Liver (tissue), 7 donors: ENCODE measurements at regions not wholly inside any gene's neighbourhood (a gene's known extent, or its start where the extent isn't known, plus 50 kb on each side); places are given as distances from the start of the nearest gene placed in this dataset.

Experiments used
- DNase-seq: peaks from one replicate; pipeline ENCODE4 v3.0.0-alpha.2; 2017; ENCODE audit warnings: low spot score
- H3K27ac ChIP-seq, 2 donors: one replicate each; pipeline ENCODE4 v1.7.0; 2013; ENCODE audit warnings: inconsistent platforms in 2 of 2, low read length in 2 of 2, control low read depth in 1 of 2, low read depth in 1 of 2, mild to moderate bottlenecking in 1 of 2
- H3K27me3 ChIP-seq, 4 donors: one replicate each; pipeline versions ENCODE4 v1.6.1 to v1.7.0; 2013; ENCODE audit warnings: low read length in 3 of 4, inconsistent platforms in 1 of 4, mild to moderate bottlenecking in 1 of 4, moderate library complexity in 1 of 4; ENCODE audit not compliant: control insufficient read depth in 4 of 4, insufficient read depth in 4 of 4
- H3K36me3 ChIP-seq, 4 donors: one replicate each; pipeline versions ENCODE4 v1.6.1 to v1.7.0; 2013; ENCODE audit warnings: low read length in 3 of 4, mild to moderate bottlenecking in 3 of 4, low read depth in 1 of 4, moderate library complexity in 1 of 4; ENCODE audit not compliant: control insufficient read depth in 4 of 4, insufficient read depth in 3 of 4
- H3K4me1 ChIP-seq, 4 donors: one replicate each; pipeline versions ENCODE4 v1.6.1 to v1.7.0; 2013; ENCODE audit warnings: low read length in 3 of 4, mild to moderate bottlenecking in 3 of 4, moderate library complexity in 1 of 4; ENCODE audit not compliant: control insufficient read depth in 4 of 4, insufficient read depth in 4 of 4
- H3K4me3 ChIP-seq, 3 donors: one replicate each; pipeline versions ENCODE4 v1.6.1 to v1.7.0; 2013; ENCODE audit warnings: low read length in 3 of 3, control low read depth in 1 of 3, low read depth in 1 of 3, mild to moderate bottlenecking in 1 of 3
- H3K9ac ChIP-seq, 2 donors: one replicate each; pipeline ENCODE4 v1.7.0; 2013; ENCODE audit warnings: low read length in 2 of 2, mild to moderate bottlenecking in 2 of 2, moderate library complexity in 2 of 2, control low read depth in 1 of 2, low read depth in 1 of 2
- H3K9me3 ChIP-seq, 4 donors: one replicate each; pipeline versions ENCODE4 v1.6.1 to v1.7.0; 2013; ENCODE audit warnings: low read length in 3 of 4; ENCODE audit not compliant: control insufficient read depth in 4 of 4
- ATF3 ChIP-seq: IDR thresholded peaks from 2 replicates; pipeline ENCODE4 v1.6.1; 2016; ENCODE audit warnings: antibody characterized with exemption
- EGR1 ChIP-seq, 2 donors: IDR thresholded peaks; 2 replicates each; pipeline ENCODE4 v1.6.1; 2016 to 2018; ENCODE audit warnings: antibody characterized with exemption in 2 of 2, low read depth in 2 of 2
- FOXA1 ChIP-seq: IDR thresholded peaks from 2 replicates; pipeline ENCODE4 v1.6.1; 2016; ENCODE audit warnings: antibody characterized with exemption
- FOXA2 ChIP-seq: IDR thresholded peaks from 2 replicates; pipeline ENCODE4 v1.6.1; 2016; ENCODE audit warnings: antibody characterized with exemption
- GABPA ChIP-seq, 2 donors: IDR thresholded peaks in 1 of 2; conservative IDR thresholded peaks in 1 of 2; 2 replicates each; pipeline ENCODE4 v1.6.1; 2016; ENCODE audit warnings: antibody characterized with exemption in 2 of 2, mild to moderate bottlenecking in 1 of 2, moderate library complexity in 1 of 2
- HNF4G ChIP-seq: IDR thresholded peaks from 2 replicates; pipeline ENCODE4 v1.6.1; 2016; ENCODE audit warnings: antibody characterized with exemption
- JUND ChIP-seq, 2 donors: IDR thresholded peaks; 2 replicates each; pipeline ENCODE4 v1.6.1; 2016; ENCODE audit warnings: antibody characterized with exemption in 2 of 2
- MAX ChIP-seq: IDR thresholded peaks from 2 replicates; pipeline ENCODE4 v1.6.1; 2016; ENCODE audit warnings: antibody characterized with exemption
- NR2F2 ChIP-seq: IDR thresholded peaks from 2 replicates; pipeline ENCODE4 v1.6.1; 2016; ENCODE audit warnings: antibody characterized with exemption
- RAD21 ChIP-seq, 2 donors: IDR thresholded peaks; 2 replicates each; pipeline ENCODE4 v1.6.1; 2016; ENCODE audit warnings: antibody characterized with exemption in 2 of 2, mild to moderate bottlenecking in 2 of 2
- REST ChIP-seq: IDR thresholded peaks from 2 replicates; pipeline ENCODE4 v1.6.1; 2016; ENCODE audit warnings: antibody characterized with exemption, mild to moderate bottlenecking
- RXRA ChIP-seq, 2 donors: IDR thresholded peaks; 2 replicates each; pipeline ENCODE4 v1.6.1; 2017 to 2018; ENCODE audit warnings: antibody characterized with exemption in 2 of 2, mild to moderate bottlenecking in 1 of 2
- SP1 ChIP-seq: IDR thresholded peaks from 2 replicates; pipeline ENCODE4 v1.6.1; 2018; ENCODE audit warnings: antibody characterized with exemption, mild to moderate bottlenecking
- TAF1 ChIP-seq: conservative IDR thresholded peaks from 2 replicates; pipeline ENCODE4 v1.6.1; 2016; ENCODE audit warnings: antibody characterized with exemption, mild to moderate bottlenecking
- YY1 ChIP-seq: IDR thresholded peaks from 2 replicates; pipeline ENCODE4 v1.6.1; 2016; ENCODE audit warnings: antibody characterized with exemption, mild to moderate bottlenecking
- ZBTB33 ChIP-seq: IDR thresholded peaks from 2 replicates; pipeline ENCODE4 v1.6.1; 2016; ENCODE audit warnings: antibody characterized with exemption
- WGBS: extraction: QIAGEN DNeasy Blood & Tissue Kit; methylation state at CpG from one replicate; pipeline ENCODE4 v1.1.7; 2013; 5-methylcytosine and 5-hydroxymethylcytosine counted together
- donor health status: healthy.
- donor health status: healthy.
- donor health status: healthy.
- donor health status: healthy.

GRCh38 chr3:10762611-10763247 lies 53.3 kb upstream of the SLC6A11 start:
- TF ChIP-seq TAF1, result no peak
- no peak for TF ChIP-seq SP1
- no peak for TF ChIP-seq REST
- TF ChIP-seq RXRA (IDR thresholded peaks at IDR 0.05), result no peak
- no peak for TF ChIP-seq NR2F2
- TF ChIP-seq HNF4G, result no peak
- TF ChIP-seq GABPA (IDR thresholded peaks at IDR 0.05 in 1 of 2, conservative IDR thresholded peaks at IDR 0.05 in 1 of 2), result no peak
- TF ChIP-seq YY1, result no peak
- no peak for TF ChIP-seq JUND (IDR thresholded peaks at IDR 0.05)
- TF ChIP-seq MAX, result no peak
- no peak for TF ChIP-seq FOXA2
- TF ChIP-seq RAD21 (IDR thresholded peaks at IDR 0.05), result no peak
- TF ChIP-seq ZBTB33, result no peak
- no peak for TF ChIP-seq FOXA1
- no peak for TF ChIP-seq ATF3
- TF ChIP-seq EGR1 (IDR thresholded peaks at IDR 0.05; ENCODE audit: low read depth in 2 of 2), result no peak
- DNase-seq, result no peak
- 66% methylated on average over 9 of the region's 9 CpGs for WGBS
- Histone ChIP-seq H3K27me3 (no peaks in the 10 kb centered on the region), H3K36me3 (no peaks in the 10 kb centered on the region), H3K4me3 (no peak overlapping the region), H3K9me3 (no peaks in the 10 kb centered on the region), H3K9ac (no peak overlapping the region), H3K27ac (no peak overlapping the region), H3K4me1 (no peaks in the 10 kb centered on the region)

- Histone ChIP-seq H3K9me3 (peaks cover 0 to 2% (median 0%) of the 10 kb centered on the region in 4 donors), H3K4me3 (no peak overlapping the region), H3K9ac (no peak overlapping the region), H3K36me3 (no peaks in the 10 kb centered on the region), H3K27ac (no peak overlapping the region), H3K4me1 (no peaks in the 10 kb centered on the region), H3K27me3 (no peaks in the 10 kb centered on the region)
- no peak for TF ChIP-seq GABPA (IDR thresholded peaks at IDR 0.05 in 1 of 2, conservative IDR thresholded peaks at IDR 0.05 in 1 of 2)
- no peak for TF ChIP-seq SP1
- DNase-seq, result no peak
- 83% methylated on average over 9 of the region's 9 CpGs for whole genome bisulfite sequencing
Observed at GRCh38 chr3:10763248-10763620, 52.8 kb upstream of the SLC6A11 start.
